Lower leg skin (tissue), 4 donors: ENCODE measurements at regions not wholly inside any gene's neighbourhood (a gene's known extent, or its start where the extent isn't known, plus 50 kb on each side); places are given as distances from the start of the nearest gene placed in this dataset.

Experiments
- DNase-seq, 2 donors: peaks; one replicate each; pipeline ENCODE4 v3.0.0-alpha.2; 2019; ENCODE audit warnings: low spot score in 2 of 2
- H3K4me3 ChIP-seq: fragments of 200-600 bp; sonication (generic); 2 replicates; pipeline ENCODE4 v1.5.1; 2017; ENCODE audit warnings: mild to moderate bottlenecking, low read depth; ENCODE audit not compliant: poor library complexity, severe bottlenecking
- POLR2A ChIP-seq, 2 donors: fragments of 450-650 bp; IDR thresholded peaks; one replicate each; pipeline ENCODE4 v1.6.1; 2016 to 2017; ENCODE audit warnings: antibody characterized with exemption in 2 of 2, mild to moderate bottlenecking in 1 of 2, moderate library complexity in 1 of 2
- WGBS, 2 donors: methylation state at CpG; one replicate each; pipeline ENCODE4 v1.1.5; 2018; 5-methylcytosine and 5-hydroxymethylcytosine counted together
- intact Hi-C: fragments of 100-400 bp; cut with DNase I; formaldehyde crosslinking; loops from one replicate; pipeline ENCODE4 v1.15.0; 2023; ENCODE audit warnings: low total_unique reads
- TF ChIP-seq, protein P1 (sequence below), 3 donors: fragments of 450-650 bp; IDR thresholded peaks; one replicate each; pipeline ENCODE4 v1.5.1; 2016; ENCODE audit warnings: antibody characterized with exemption in 3 of 3, mild to moderate bottlenecking in 3 of 3, moderate library complexity in 2 of 3

GRCh38 chr14:34372786-34373185 lies 89.3 kb downstream of the SPTSSA start:
- H3K4me3 ChIP-seq = no peak overlapping the region
- 53 to 61% methylated on average over 1 of the region's 1 CpG for WGBS, 2 donors
- DNase-seq = no peak
- intact Hi-C loops = no loop called here
- TF ChIP-seq, protein P1, sequence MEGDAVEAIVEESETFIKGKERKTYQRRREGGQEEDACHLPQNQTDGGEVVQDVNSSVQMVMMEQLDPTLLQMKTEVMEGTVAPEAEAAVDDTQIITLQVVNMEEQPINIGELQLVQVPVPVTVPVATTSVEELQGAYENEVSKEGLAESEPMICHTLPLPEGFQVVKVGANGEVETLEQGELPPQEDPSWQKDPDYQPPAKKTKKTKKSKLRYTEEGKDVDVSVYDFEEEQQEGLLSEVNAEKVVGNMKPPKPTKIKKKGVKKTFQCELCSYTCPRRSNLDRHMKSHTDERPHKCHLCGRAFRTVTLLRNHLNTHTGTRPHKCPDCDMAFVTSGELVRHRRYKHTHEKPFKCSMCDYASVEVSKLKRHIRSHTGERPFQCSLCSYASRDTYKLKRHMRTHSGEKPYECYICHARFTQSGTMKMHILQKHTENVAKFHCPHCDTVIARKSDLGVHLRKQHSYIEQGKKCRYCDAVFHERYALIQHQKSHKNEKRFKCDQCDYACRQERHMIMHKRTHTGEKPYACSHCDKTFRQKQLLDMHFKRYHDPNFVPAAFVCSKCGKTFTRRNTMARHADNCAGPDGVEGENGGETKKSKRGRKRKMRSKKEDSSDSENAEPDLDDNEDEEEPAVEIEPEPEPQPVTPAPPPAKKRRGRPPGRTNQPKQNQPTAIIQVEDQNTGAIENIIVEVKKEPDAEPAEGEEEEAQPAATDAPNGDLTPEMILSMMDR (IDR thresholded peaks at IDR 0.05) = no peak
- TF ChIP-seq POLR2A (IDR thresholded peaks at IDR 0.05) = no peak

DNA sequence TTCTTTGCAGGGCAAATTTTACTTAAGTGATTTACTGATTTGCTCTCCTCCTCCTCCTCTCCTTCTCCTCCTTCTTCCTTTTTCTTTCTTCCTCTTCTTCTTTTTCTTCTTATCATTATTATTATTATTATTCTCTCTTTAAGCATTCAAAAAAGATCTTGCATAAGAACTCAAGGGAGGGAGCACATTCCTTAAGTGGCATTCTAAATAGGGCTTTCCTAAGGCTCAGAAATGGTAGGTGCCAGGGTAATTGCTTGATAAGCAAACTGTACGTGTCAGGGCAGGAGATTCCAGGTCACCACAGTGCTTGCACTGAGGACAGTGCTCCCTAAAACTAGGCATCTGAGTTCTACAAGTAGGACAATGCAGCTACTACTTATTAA lies 92.4 kb downstream of the SPTSSA start:
- WGBS, 2 donors = 27 to 50% methylated on average over 1 of the region's 1 CpG
- TF ChIP-seq, protein P1 (IDR thresholded peaks at IDR 0.05) = no peak
- no peak for TF ChIP-seq POLR2A (IDR thresholded peaks at IDR 0.05)
- H3K4me3 ChIP-seq = no peak overlapping the region
- intact Hi-C loops = no loop called here
- no peak for DNase-seq

GRCh38 chr14:34368971-34369647 lies 92.9 kb downstream of the SPTSSA start:
- WGBS, 2 donors = 38 to 49% methylated on average over 3 of the region's 3 CpGs
- intact Hi-C loops = no loop called here
- H3K4me3 ChIP-seq = no peak overlapping the region
- TF ChIP-seq, protein P1 (IDR thresholded peaks at IDR 0.05) = no peak
- no peak for TF ChIP-seq POLR2A (IDR thresholded peaks at IDR 0.05)
- no peak for DNase-seq

DNA sequence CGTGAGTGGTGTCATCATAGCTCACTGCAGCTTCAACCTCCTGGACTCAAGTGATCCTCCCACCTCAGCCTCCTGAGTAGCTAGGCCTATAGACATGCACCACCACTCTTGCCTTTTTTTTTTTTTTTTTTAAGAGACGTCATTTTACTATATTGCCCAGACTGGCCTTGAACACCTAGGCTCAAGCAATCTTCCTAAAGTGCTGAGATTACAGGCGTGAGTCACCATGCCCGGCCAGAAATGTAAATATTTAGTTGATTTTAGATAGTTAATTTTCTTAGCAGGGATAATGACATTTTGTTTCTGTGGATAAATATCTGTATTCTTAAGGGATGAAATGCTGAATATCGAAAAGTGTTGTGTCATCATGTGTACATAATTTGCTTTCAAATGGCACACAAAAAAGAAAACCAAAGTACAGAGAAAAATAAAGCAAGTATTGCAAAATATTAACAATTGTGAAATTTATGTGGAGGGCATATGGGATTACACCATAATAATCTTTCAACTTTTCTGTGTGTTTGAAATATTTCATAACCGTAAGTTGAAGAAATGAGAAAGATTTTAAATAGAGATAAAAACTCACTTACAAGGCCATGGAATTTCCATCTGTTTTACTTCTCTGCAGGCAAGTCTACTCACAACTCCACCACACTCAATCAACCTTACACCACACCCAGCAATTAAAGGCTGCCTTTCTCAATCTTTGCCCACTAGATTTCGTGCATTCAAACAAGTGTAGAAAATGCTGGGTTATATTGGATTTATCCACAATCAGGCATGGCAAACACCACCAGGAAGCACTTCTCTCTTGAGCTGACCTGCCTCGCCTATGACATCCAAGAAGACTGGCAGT lies 93.7 kb downstream of the SPTSSA start:
- H3K4me3 ChIP-seq = no peak overlapping the region
- 55% methylated on average over 8 of the region's 8 CpGs for WGBS, 2 donors
- TF ChIP-seq, protein P1 (IDR thresholded peaks at IDR 0.05) = no peak
- TF ChIP-seq POLR2A (IDR thresholded peaks at IDR 0.05) = no peak
- DNase-seq = no peak
- intact Hi-C loops = no loop called here

GRCh38 chr14:34365309-34365915 lies 96.6 kb downstream of the SPTSSA start:
- WGBS, 2 donors = 57 to 66% methylated on average over 5 of the region's 5 CpGs
- H3K4me3 ChIP-seq = no peak overlapping the region
- TF ChIP-seq, protein P1 (IDR thresholded peaks at IDR 0.05) = no peak
- no peak for TF ChIP-seq POLR2A (IDR thresholded peaks at IDR 0.05)
- DNase-seq = no peak
- intact Hi-C loops = no loop called here
